ENCODE measurements at regions not wholly inside any gene's neighbourhood (a gene's known extent, or its start where the extent isn't known, plus 50 kb on each side); places are given as distances from the start of the nearest gene placed in this dataset.

GRCh38 chr12:17276196-17276595 is 670.2 kb upstream of the LMO3 start:
- no peak for DNase-seq (ENCODE audit: low read depth in 4 of 4, low spot score in 3 of 4)

GRCh38 chr12:17266856-17267255 is 660.9 kb upstream of the LMO3 start:
- DNase-seq (ENCODE audit: low read depth in 4 of 4, low spot score in 3 of 4), result no peak

- DNase-seq (ENCODE audit: low read depth in 4 of 4, low spot score in 3 of 4), result no peak
These were observed 658.6 kb upstream of the LMO3 start for GRCh38 chr12:17264603-17265002.

- DNase-seq (ENCODE audit: low read depth in 4 of 4, low spot score in 3 of 4), result no peak
These were observed 633.9 kb upstream of the LMO3 start for GRCh38 chr12:17239874-17240273.

- DNase-seq (ENCODE audit: low read depth in 4 of 4, low spot score in 3 of 4), result no peak
These were observed 630.0 kb upstream of the LMO3 start for GRCh38 chr12:17235996-17236395.

GRCh38 chr12:17215759-17216570 is 610.0 kb upstream of the LMO3 start:
- no peak for DNase-seq (ENCODE audit: low read depth in 4 of 4, low spot score in 3 of 4)

- DNase-seq (ENCODE audit: low read depth in 4 of 4, low spot score in 3 of 4), result no peak
These were observed 609.0 kb upstream of the LMO3 start for GRCh38 chr12:17214929-17215328.

GRCh38 chr12:17206553-17206952 is 600.6 kb upstream of the LMO3 start:
- DNase-seq (ENCODE audit: low read depth in 4 of 4, low spot score in 3 of 4), result no peak

- DNase-seq (ENCODE audit: low read depth in 4 of 4, low spot score in 3 of 4), result no peak
These were observed 598.5 kb upstream of the LMO3 start for GRCh38 chr12:17204289-17205054.

GRCh38 chr12:17203497-17203896 is 597.5 kb upstream of the LMO3 start:
- DNase-seq (ENCODE audit: low read depth in 4 of 4, low spot score in 3 of 4), result no peak

- peak in 1 of 4 donors; percentile 6 for DNase-seq (ENCODE audit: low read depth in 4 of 4, low spot score in 3 of 4)
These were observed 592.0 kb upstream of the LMO3 start for GRCh38 chr12:17197971-17198370.

- no peak for DNase-seq (ENCODE audit: low read depth in 4 of 4, low spot score in 3 of 4)
These were observed 586.8 kb upstream of the LMO3 start for GRCh38 chr12:17192721-17193120.

GRCh38 chr12:17169726-17170471 is 563.9 kb upstream of the LMO3 start:
- no peak for DNase-seq (ENCODE audit: low read depth in 4 of 4, low spot score in 3 of 4)

- no peak for DNase-seq (ENCODE audit: low read depth in 4 of 4, low spot score in 3 of 4)
These were observed 553.7 kb upstream of the LMO3 start for GRCh38 chr12:17159506-17160300.

GRCh38 chr12:17158201-17158600 is 552.2 kb upstream of the LMO3 start:
- no peak for DNase-seq (ENCODE audit: low read depth in 4 of 4, low spot score in 3 of 4)

GRCh38 chr12:17151917-17152316 is 546.0 kb upstream of the LMO3 start:
- no peak for DNase-seq (ENCODE audit: low read depth in 4 of 4, low spot score in 3 of 4)

- no peak for DNase-seq (ENCODE audit: low read depth in 4 of 4, low spot score in 3 of 4)
These were observed 542.7 kb upstream of the LMO3 start for GRCh38 chr12:17148706-17149105.

- DNase-seq (ENCODE audit: low read depth in 4 of 4, low spot score in 3 of 4), result no peak
These were observed 536.9 kb upstream of the LMO3 start for GRCh38 chr12:17142856-17143255.

- DNase-seq (ENCODE audit: low read depth in 4 of 4, low spot score in 3 of 4), result no peak
These were observed 534.0 kb upstream of the LMO3 start for GRCh38 chr12:17139931-17140330.

- DNase-seq (ENCODE audit: low read depth in 4 of 4, low spot score in 3 of 4), result no peak
These were observed 531.4 kb upstream of the LMO3 start for GRCh38 chr12:17137396-17137795.

GRCh38 chr12:17134315-17134714 is 528.4 kb upstream of the LMO3 start:
- DNase-seq (ENCODE audit: low read depth in 4 of 4, low spot score in 3 of 4), result no peak
